Hepatocyte (in vitro differentiated cells): ENCODE measurements at regions not wholly inside any gene's neighbourhood (a gene's known extent, or its start where the extent isn't known, plus 50 kb on each side); places are given as distances from the start of the nearest gene placed in this dataset.

ENCODE experiments used
- CTCF ChIP-seq: fragments of 200-600 bp; sonication (generic); IDR thresholded peaks from 2 replicates; pipeline ENCODE4 v1.5.1; 2016; ENCODE audit warnings: antibody characterized with exemption, mild to moderate bottlenecking; ENCODE audit not compliant: poor library complexity
- EZH2 ChIP-seq: fragments of 200-600 bp; sonication (generic); IDR thresholded peaks from 2 replicates; pipeline ENCODE4 v1.6.1; 2016; ENCODE audit warnings: antibody characterized with exemption, mild to moderate bottlenecking, borderline replicate concordance
- EZH2phosphoT487 ChIP-seq: fragments of 200-600 bp; sonication (generic); IDR thresholded peaks from one replicate; pipeline ENCODE4 v1.6.1; 2018; ENCODE audit warnings: antibody characterized with exemption, mild to moderate bottlenecking, low read depth, moderate library complexity; ENCODE audit not compliant: unreplicated experiment, severe bottlenecking

- TF ChIP-seq EZH2phosphoT487 (no peak), CTCF (no peak), EZH2 (no peak)
Measured at GRCh38 chr14:44777584-44777983, 184.2 kb downstream of the KLHL28 start.
